ENCODE measurements at regions not wholly inside any gene's neighbourhood (a gene's known extent, or its start where the extent isn't known, plus 50 kb on each side); places are given as distances from the start of the nearest gene placed in this dataset.
A peak's percentile ranks its signal among the peaks of the same experiment; 100 is the strongest.

- Histone ChIP-seq H3K4me3 (no peak overlapping the region), H3K4me1 (peaks cover 0 to 14% of the 10 kb centered on the region in 2 donors), H3K9me3 (no peaks in the 10 kb centered on the region), H3K27ac (no peak overlapping the region), H3K27me3 (no peaks in the 10 kb centered on the region), H3K36me3 (no peaks in the 10 kb centered on the region)
- DNase-seq (ENCODE audit: low spot score): no peak
- TF ChIP-seq CTCF (IDR thresholded peaks at IDR 0.05): no peak
Observed at GRCh38 chr3:188046561-188047211, 107.3 kb upstream of the LPP start.

GRCh38 chr3:188047536-188047935 lies 106.4 kb upstream of the LPP start:
- H3K4me1 ChIP-seq: peaks cover 0 to 16% of the 10 kb centered on the region in 2 donors
- no peak for TF ChIP-seq CTCF (IDR thresholded peaks at IDR 0.05)
- H3K27me3 ChIP-seq: no peaks in the 10 kb centered on the region
- DNase-seq (ENCODE audit: low spot score): no peak
- no peaks in the 10 kb centered on the region for H3K9me3 ChIP-seq
- H3K4me3 ChIP-seq: no peak overlapping the region
- no peak overlapping the region for H3K27ac ChIP-seq
- H3K36me3 ChIP-seq: no peaks in the 10 kb centered on the region

GRCh38 chr3:188049606-188050530 lies 104.1 kb upstream of the LPP start:
- H3K27me3 ChIP-seq: no peaks in the 10 kb centered on the region
- peak overlapping the region; percentile 84 to 90 for H3K27ac ChIP-seq
- H3K4me1 ChIP-seq: peaks cover 0 to 25% of the 10 kb centered on the region in 2 donors
- no peak for DNase-seq (ENCODE audit: low spot score)
- no peaks in the 10 kb centered on the region for H3K9me3 ChIP-seq
- no peak overlapping the region for H3K4me3 ChIP-seq
- H3K36me3 ChIP-seq: no peaks in the 10 kb centered on the region
- TF ChIP-seq CTCF (IDR thresholded peaks at IDR 0.05): no peak

GRCh38 chr3:188051801-188052168 lies 102.2 kb upstream of the LPP start:
- peaks cover 0 to 25% of the 10 kb centered on the region in 2 donors for H3K4me1 ChIP-seq
- H3K36me3 ChIP-seq: no peaks in the 10 kb centered on the region
- no peaks in the 10 kb centered on the region for H3K27me3 ChIP-seq
- peak; percentile 82 for DNase-seq (ENCODE audit: low spot score)
- H3K4me3 ChIP-seq: peak overlapping the region in 1 of 2 donors; percentile 19
- TF ChIP-seq CTCF (IDR thresholded peaks at IDR 0.05): no peak
- peak overlapping the region; percentile 84 to 90 for H3K27ac ChIP-seq
- H3K9me3 ChIP-seq: no peaks in the 10 kb centered on the region

- peak; percentile 96 for DNase-seq (ENCODE audit: low spot score)
- Histone ChIP-seq H3K27ac (peak overlapping the region; percentile 84 to 90), H3K27me3 (no peaks in the 10 kb centered on the region), H3K9me3 (no peaks in the 10 kb centered on the region), H3K4me3 (peak overlapping the region in 1 of 2 donors; percentile 19), H3K36me3 (no peaks in the 10 kb centered on the region), H3K4me1 (peaks cover 0 to 25% of the 10 kb centered on the region in 2 donors)
- TF ChIP-seq CTCF (IDR thresholded peaks at IDR 0.05): peak in 1 of 2 donors; percentile 78
Observed at GRCh38 chr3:188052169-188053035, 101.6 kb upstream of the LPP start.
